K562 (cell line): ENCODE measurements at regions not wholly inside any gene's neighbourhood (a gene's known extent, or its start where the extent isn't known, plus 50 kb on each side); places are given as distances from the start of the nearest gene placed in this dataset.

ENCODE experiments used
- ARID1B ChIP-seq: fragments of 450-650 bp; IDR thresholded peaks from 2 replicates; pipeline ENCODE4 v1.6.1; 2016; ENCODE audit warnings: antibody characterized with exemption, mild to moderate bottlenecking, inconsistent platforms
- CBFA2T2 ChIP-seq: fragments of 450-650 bp; conservative IDR thresholded peaks from 2 replicates; pipeline ENCODE4 v1.6.1; 2017; ENCODE audit warnings: mild to moderate bottlenecking
- CEBPZ ChIP-seq: fragments of 150-350 bp; IDR thresholded peaks from 2 replicates; pipeline ENCODE4 v1.6.1; 2014; ENCODE audit warnings: low read depth, mild to moderate bottlenecking, low read length, borderline replicate concordance
- CXXC5 ChIP-seq: fragments of 250-450 bp; sonication (Bioruptor Pico); IDR thresholded peaks from 2 replicates; pipeline ENCODE4 v1.8.0; 2022; ENCODE audit warnings: inconsistent platforms, mild to moderate bottlenecking, moderate library complexity
- ESRRB ChIP-seq: fragments of 250-450 bp; sonication (Bioruptor Pico); IDR thresholded peaks from 2 replicates; pipeline ENCODE4 v1.5.0; 2020; ENCODE audit warnings: mild to moderate bottlenecking, moderate library complexity, borderline replicate concordance
- HSF4 ChIP-seq: fragments of 250-450 bp; sonication (Bioruptor Pico); IDR thresholded peaks from 2 replicates; pipeline ENCODE4 v2.1.2; 2022; ENCODE audit warnings: mild to moderate bottlenecking, moderate library complexity, borderline replicate concordance
- RAD21 ChIP-seq, 2 experiments: fragments of 250-450 bp in 1 of 2; fragments of 450-650 bp in 1 of 2; sonication (Bioruptor Pico) in 1 of 2; formaldehyde crosslinking in 1 of 2; IDR thresholded peaks in 1 of 2; conservative IDR thresholded peaks in 1 of 2; 2 replicates each; pipeline versions ENCODE4 v1.4.0 to v1.8.0; 2020 to 2022; ENCODE audit warnings: mild to moderate bottlenecking in 2 of 2, moderate library complexity in 1 of 2
- RBM17 ChIP-seq: fragments of 200-400 bp; formaldehyde crosslinking; IDR thresholded peaks from 2 replicates; pipeline ENCODE4 v1.6.1; 2017; ENCODE audit warnings: low read depth, mild to moderate bottlenecking, low read length, borderline replicate concordance
- RBM34 ChIP-seq: fragments of 200-400 bp; formaldehyde crosslinking; IDR thresholded peaks from 2 replicates; pipeline ENCODE4 v1.6.1; 2018; ENCODE audit warnings: low read length, borderline replicate concordance; ENCODE audit not compliant: insufficient read depth
- SMAD4 ChIP-seq: fragments of 250-450 bp; sonication (Bioruptor Pico); conservative IDR thresholded peaks from 2 replicates; pipeline ENCODE4 v1.8.0; 2021; ENCODE audit warnings: inconsistent platforms, mild to moderate bottlenecking, moderate library complexity
- SMARCE1 ChIP-seq: fragments of 450-650 bp; IDR thresholded peaks from 2 replicates; pipeline ENCODE4 v1.7.1; 2016; ENCODE audit warnings: mild to moderate bottlenecking
- TAL1 ChIP-seq: fragments of 450-650 bp; IDR thresholded peaks from 2 replicates; pipeline ENCODE4 v1.6.1; 2016; ENCODE audit warnings: mild to moderate bottlenecking
- THRAP3 ChIP-seq: fragments of 450-650 bp; IDR thresholded peaks from 2 replicates; pipeline ENCODE4 v1.6.1; 2016; ENCODE audit warnings: mild to moderate bottlenecking, inconsistent platforms, borderline replicate concordance
- ZBTB26 ChIP-seq: fragments of 450-650 bp; formaldehyde crosslinking; IDR thresholded peaks from 2 replicates; pipeline ENCODE4 v1.4.0; 2022; ENCODE audit warnings: missing genetic modification characterization
- ZNF24 ChIP-seq: fragments of 450-650 bp; IDR thresholded peaks from 2 replicates; pipeline ENCODE4 v1.6.1; 2016
- ZNF282 ChIP-seq: sonication (generic); formaldehyde crosslinking; IDR thresholded peaks from 2 replicates; pipeline ENCODE4 v1.8.1; 2023; ENCODE audit warnings: missing genetic modification reagents
- TF ChIP-seq, protein P1 (sequence below): fragments of 450-650 bp; IDR thresholded peaks from 2 replicates; pipeline ENCODE4 v1.6.1; 2017; ENCODE audit warnings: mild to moderate bottlenecking, moderate library complexity
- TF ChIP-seq, protein P2 (sequence below): sonication (generic); formaldehyde crosslinking; IDR thresholded peaks from 2 replicates; pipeline ENCODE4 v1.8.0; 2022; ENCODE audit warnings: mild to moderate bottlenecking, missing genetic modification reagents
- TF ChIP-seq, protein P3 (sequence below): sonication (generic); formaldehyde crosslinking; IDR thresholded peaks from 2 replicates; pipeline ENCODE4 v1.8.0; 2023; ENCODE audit warnings: mild to moderate bottlenecking, missing genetic modification reagents

GRCh38 chr17:47066841-47067682, 88.0 kb upstream of the RPRML start (continued):
- TF ChIP-seq RBM17 (no peak), HSF4 (CRISPR knock-in tag) (no peak), ARID1B (peak; percentile 49), THRAP3 (0 out of 2 replicates have a peak, but pooled peaks have one; percentile 20), ZNF24 (no peak; the same call in 1 of the 2 replicates), RAD21 (CRISPR knock-in tag; conservative IDR thresholded peaks at IDR 0.05 in 1 of 2, IDR thresholded peaks at IDR 0.05 in 1 of 2) (peak; percentile 15 to 19; a peak in 1 of 4 replicates), ZBTB26 (CRISPR knock-in tag) (0 out of 2 replicates have a peak, but pooled peaks have one; percentile 10), CEBPZ (no peak), ZNF282 (no peak), ESRRB (no peak), SMARCE1 (peak; percentile 44; the same call in 1 of the 2 replicates), CBFA2T2 (peak; percentile 23; the same call in 1 of the 2 replicates), RBM34 (no peak), SMAD4 (CRISPR knock-in tag) (peak; percentile 65; the same call in 1 of the 2 replicates), CXXC5 (CRISPR knock-in tag) (peak; percentile 46), TAL1 (no peak)
- TF ChIP-seq, protein P1, sequence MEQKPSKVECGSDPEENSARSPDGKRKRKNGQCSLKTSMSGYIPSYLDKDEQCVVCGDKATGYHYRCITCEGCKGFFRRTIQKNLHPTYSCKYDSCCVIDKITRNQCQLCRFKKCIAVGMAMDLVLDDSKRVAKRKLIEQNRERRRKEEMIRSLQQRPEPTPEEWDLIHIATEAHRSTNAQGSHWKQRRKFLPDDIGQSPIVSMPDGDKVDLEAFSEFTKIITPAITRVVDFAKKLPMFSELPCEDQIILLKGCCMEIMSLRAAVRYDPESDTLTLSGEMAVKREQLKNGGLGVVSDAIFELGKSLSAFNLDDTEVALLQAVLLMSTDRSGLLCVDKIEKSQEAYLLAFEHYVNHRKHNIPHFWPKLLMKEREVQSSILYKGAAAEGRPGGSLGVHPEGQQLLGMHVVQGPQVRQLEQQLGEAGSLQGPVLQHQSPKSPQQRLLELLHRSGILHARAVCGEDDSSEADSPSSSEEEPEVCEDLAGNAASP, result no peak
- TF ChIP-seq, protein P2, sequence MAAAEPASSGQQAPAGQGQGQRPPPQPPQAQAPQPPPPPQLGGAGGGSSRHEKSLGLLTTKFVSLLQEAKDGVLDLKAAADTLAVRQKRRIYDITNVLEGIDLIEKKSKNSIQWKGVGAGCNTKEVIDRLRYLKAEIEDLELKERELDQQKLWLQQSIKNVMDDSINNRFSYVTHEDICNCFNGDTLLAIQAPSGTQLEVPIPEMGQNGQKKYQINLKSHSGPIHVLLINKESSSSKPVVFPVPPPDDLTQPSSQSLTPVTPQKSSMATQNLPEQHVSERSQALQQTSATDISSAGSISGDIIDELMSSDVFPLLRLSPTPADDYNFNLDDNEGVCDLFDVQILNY (CRISPR knock-in tag), result no peak
- TF ChIP-seq, protein P3, sequence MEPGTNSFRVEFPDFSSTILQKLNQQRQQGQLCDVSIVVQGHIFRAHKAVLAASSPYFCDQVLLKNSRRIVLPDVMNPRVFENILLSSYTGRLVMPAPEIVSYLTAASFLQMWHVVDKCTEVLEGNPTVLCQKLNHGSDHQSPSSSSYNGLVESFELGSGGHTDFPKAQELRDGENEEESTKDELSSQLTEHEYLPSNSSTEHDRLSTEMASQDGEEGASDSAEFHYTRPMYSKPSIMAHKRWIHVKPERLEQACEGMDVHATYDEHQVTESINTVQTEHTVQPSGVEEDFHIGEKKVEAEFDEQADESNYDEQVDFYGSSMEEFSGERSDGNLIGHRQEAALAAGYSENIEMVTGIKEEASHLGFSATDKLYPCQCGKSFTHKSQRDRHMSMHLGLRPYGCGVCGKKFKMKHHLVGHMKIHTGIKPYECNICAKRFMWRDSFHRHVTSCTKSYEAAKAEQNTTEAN (CRISPR knock-in tag), result no peak
